ENCODE measurements at regions not wholly inside any gene's neighbourhood (a gene's known extent, or its start where the extent isn't known, plus 50 kb on each side); places are given as distances from the start of the nearest gene placed in this dataset.

DNA sequence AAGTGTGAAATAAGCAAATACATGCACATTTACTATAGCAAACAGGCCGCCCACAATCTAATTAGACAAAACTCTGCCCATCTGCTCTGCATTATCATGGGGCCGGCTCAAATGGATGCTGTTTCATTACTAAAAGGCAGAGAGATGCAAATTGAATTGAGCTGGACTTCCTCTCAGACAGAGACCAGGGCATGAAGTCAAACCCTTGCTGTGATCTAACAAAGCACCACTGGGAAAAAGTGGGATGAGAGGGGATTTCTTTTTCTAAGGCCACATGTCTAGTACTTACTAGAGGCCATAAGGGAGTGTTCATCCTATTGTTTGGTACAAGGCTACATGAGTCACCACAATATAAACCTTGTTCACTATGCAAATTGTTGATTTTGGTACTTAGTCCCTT, 614.7 kb downstream of the ISL1 start:
- Mint-ChIP-seq H3K4me1 (no peaks in the 10 kb centered on the region), H3K4me3 (no peak overlapping the region), H3K9me3 (peaks cover 0 to 13% (median 2%) of the 10 kb centered on the region in 11 donors), H3K36me3 (no peaks in the 10 kb centered on the region), H3K27me3 (peaks cover 0 to 1% (median 0%) of the 10 kb centered on the region in 5 donors), H3K27ac (no peak overlapping the region)
- H3K27me3 ChIP-seq (ENCODE audit: control insufficient read depth in 2 of 2, insufficient read depth in 2 of 2, low read length in 2 of 2), result no peaks in the 10 kb centered on the region
- H3K9me3 ChIP-seq (ENCODE audit: control insufficient read depth in 2 of 3, low read length in 3 of 3), result no peaks in the 10 kb centered on the region
- ChIA-PET POLR2A (no interaction called here), CTCF (no interaction called here)
- H3K27ac ChIP-seq (ENCODE audit: low read depth, low read length), result no peak overlapping the region
- ATAC-seq, result no peak
- intact Hi-C loops (cut with micrococcal nuclease), result no loop called here
- no peaks in the 10 kb centered on the region for H3K4me1 ChIP-seq (ENCODE audit: control insufficient read depth in 2 of 2, insufficient read depth in 2 of 2, low read length in 2 of 2)
- H3K4me3 ChIP-seq (ENCODE audit: low read length), result no peak overlapping the region
- no peak for DNase-seq
- no peaks in the 10 kb centered on the region for H3K36me3 ChIP-seq (ENCODE audit: control insufficient read depth in 2 of 3, insufficient read depth in 3 of 3, low read length in 3 of 3)

DNA sequence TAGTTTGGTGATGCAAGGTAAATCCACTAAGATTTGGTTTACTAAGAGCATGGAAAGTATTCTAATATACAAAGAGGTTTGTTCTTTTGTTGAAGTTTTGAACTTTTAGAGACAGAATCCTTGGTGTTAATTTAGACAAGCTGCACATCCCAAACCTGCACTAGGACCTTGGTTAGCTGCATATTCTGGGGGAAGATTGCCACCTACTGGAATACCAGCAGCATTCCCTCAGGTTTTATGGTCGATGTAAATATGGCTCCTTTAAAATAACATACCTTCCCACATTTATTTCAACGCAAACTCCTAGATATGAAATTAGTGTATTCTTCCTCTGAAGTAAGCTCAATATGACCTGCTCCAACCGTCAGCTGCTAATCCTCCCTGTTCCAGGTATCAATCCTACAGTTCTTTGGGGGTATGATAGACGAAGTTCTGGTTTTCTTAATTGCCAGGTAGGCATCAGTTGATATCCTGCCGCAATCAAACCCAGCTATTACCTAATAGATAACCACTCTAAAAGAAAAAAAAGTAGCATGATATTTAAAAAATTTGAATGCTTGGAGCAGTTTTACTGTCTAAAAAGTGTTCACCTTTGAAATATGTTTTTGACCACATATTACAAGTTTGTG, 624.1 kb downstream of the ISL1 start:
- Mint-ChIP-seq H3K9me3 (peaks cover 0 to 5% (median 0%) of the 10 kb centered on the region in 11 donors), H3K27me3 (peaks cover 0 to 4% (median 0%) of the 10 kb centered on the region in 5 donors), H3K27ac (no peak overlapping the region), H3K4me3 (no peak overlapping the region), H3K36me3 (peaks cover 0 to 5% (median 0%) of the 10 kb centered on the region in 5 donors), H3K4me1 (no peaks in the 10 kb centered on the region)
- no peaks in the 10 kb centered on the region for H3K27me3 ChIP-seq (ENCODE audit: control insufficient read depth in 2 of 2, insufficient read depth in 2 of 2, low read length in 2 of 2)
- H3K27ac ChIP-seq (ENCODE audit: low read depth, low read length), result no peak overlapping the region
- ChIA-PET CTCF (no interaction called here), POLR2A (no interaction called here)
- no peaks in the 10 kb centered on the region for H3K9me3 ChIP-seq (ENCODE audit: control insufficient read depth in 2 of 3, low read length in 3 of 3)
- DNase-seq (no peak), ATAC-seq (no peak)
- intact Hi-C loops (cut with micrococcal nuclease), result no loop called here
- no peak overlapping the region for H3K4me3 ChIP-seq (ENCODE audit: low read length)
- no peaks in the 10 kb centered on the region for H3K36me3 ChIP-seq (ENCODE audit: control insufficient read depth in 2 of 3, insufficient read depth in 3 of 3, low read length in 3 of 3)
- H3K4me1 ChIP-seq (ENCODE audit: control insufficient read depth in 2 of 2, insufficient read depth in 2 of 2, low read length in 2 of 2), result no peaks in the 10 kb centered on the region

DNA sequence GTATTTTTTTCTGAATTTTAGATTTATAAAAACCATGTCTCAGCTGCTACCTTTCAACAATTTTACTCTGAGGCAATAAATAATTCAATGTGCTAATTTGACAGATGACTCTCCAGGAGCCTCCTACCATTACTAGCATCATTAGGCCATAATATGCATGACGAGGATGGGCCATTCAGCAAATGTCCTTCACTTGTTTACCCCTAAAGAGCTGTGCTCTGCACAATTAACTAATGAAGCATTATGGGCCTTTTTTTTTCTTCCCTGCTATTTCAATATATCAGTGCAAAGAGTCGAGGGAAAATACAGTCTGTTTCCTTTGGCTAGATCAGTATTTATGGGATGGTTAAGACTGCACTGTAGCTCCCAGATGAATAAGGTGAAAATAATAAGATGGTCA, 627.2 kb downstream of the ISL1 start:
- CTCF ChIA-PET, result no interaction called here
- POLR2A ChIA-PET, result no interaction called here
- no peaks in the 10 kb centered on the region for H3K27me3 ChIP-seq (ENCODE audit: control insufficient read depth in 2 of 2, insufficient read depth in 2 of 2, low read length in 2 of 2)
- peaks cover 0 to 2% (median 0%) of the 10 kb centered on the region in 11 donors for H3K9me3 Mint-ChIP-seq
- no peak overlapping the region for H3K4me3 ChIP-seq (ENCODE audit: low read length)
- H3K4me3 Mint-ChIP-seq, result no peak overlapping the region
- ATAC-seq (no peak), DNase-seq (no peak)
- H3K27me3 Mint-ChIP-seq, result no peaks in the 10 kb centered on the region
- H3K4me1 Mint-ChIP-seq, result no peaks in the 10 kb centered on the region
- H3K27ac Mint-ChIP-seq, result no peak overlapping the region
- no peaks in the 10 kb centered on the region for H3K36me3 ChIP-seq (ENCODE audit: control insufficient read depth in 2 of 3, insufficient read depth in 3 of 3, low read length in 3 of 3)
- H3K9me3 ChIP-seq (ENCODE audit: control insufficient read depth in 2 of 3, low read length in 3 of 3), result no peaks in the 10 kb centered on the region
- intact Hi-C loops (cut with micrococcal nuclease), result no loop called here
- no peaks in the 10 kb centered on the region for H3K36me3 Mint-ChIP-seq
- no peaks in the 10 kb centered on the region for H3K4me1 ChIP-seq (ENCODE audit: control insufficient read depth in 2 of 2, insufficient read depth in 2 of 2, low read length in 2 of 2)
- H3K27ac ChIP-seq (ENCODE audit: low read depth, low read length), result no peak overlapping the region

DNA sequence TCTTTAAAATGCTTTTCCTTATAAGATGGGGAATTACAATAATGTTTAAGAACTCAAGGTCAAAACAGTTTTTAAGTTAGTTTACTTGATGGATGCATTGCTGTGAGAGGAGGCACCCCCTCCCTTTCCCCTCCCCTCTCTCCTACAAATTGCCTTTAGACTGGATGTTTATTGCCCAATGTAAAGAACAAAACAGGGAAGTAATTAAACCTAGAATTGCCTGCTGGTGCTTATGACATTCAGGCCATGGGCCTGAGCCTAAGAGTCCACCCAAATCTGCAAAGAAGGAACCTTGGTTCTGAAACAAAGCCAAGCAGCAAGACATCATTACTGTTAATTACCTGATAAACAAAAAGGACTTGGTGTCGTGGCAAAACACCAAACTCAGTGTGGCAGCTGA, 630.3 kb downstream of the ISL1 start:
- Mint-ChIP-seq H3K36me3 (no peaks in the 10 kb centered on the region), H3K27ac (no peak overlapping the region), H3K9me3 (peaks cover 0 to 6% (median 0%) of the 10 kb centered on the region in 11 donors), H3K4me1 (no peaks in the 10 kb centered on the region), H3K27me3 (no peaks in the 10 kb centered on the region), H3K4me3 (no peak overlapping the region)
- DNase-seq (no peak), ATAC-seq (no peak)
- intact Hi-C loops (cut with micrococcal nuclease), result no loop called here
- Histone ChIP-seq H3K4me1 (ENCODE audit: control insufficient read depth in 2 of 2, insufficient read depth in 2 of 2, low read length in 2 of 2) (no peaks in the 10 kb centered on the region), H3K36me3 (ENCODE audit: control insufficient read depth in 2 of 3, insufficient read depth in 3 of 3, low read length in 3 of 3) (no peaks in the 10 kb centered on the region), H3K27ac (ENCODE audit: low read depth, low read length) (no peak overlapping the region), H3K4me3 (ENCODE audit: low read length) (no peak overlapping the region), H3K9me3 (ENCODE audit: control insufficient read depth in 2 of 3, low read length in 3 of 3) (no peaks in the 10 kb centered on the region), H3K27me3 (ENCODE audit: control insufficient read depth in 2 of 2, insufficient read depth in 2 of 2, low read length in 2 of 2) (no peaks in the 10 kb centered on the region)
- POLR2A ChIA-PET, result no interaction called here
- CTCF ChIA-PET, result no interaction called here

DNA sequence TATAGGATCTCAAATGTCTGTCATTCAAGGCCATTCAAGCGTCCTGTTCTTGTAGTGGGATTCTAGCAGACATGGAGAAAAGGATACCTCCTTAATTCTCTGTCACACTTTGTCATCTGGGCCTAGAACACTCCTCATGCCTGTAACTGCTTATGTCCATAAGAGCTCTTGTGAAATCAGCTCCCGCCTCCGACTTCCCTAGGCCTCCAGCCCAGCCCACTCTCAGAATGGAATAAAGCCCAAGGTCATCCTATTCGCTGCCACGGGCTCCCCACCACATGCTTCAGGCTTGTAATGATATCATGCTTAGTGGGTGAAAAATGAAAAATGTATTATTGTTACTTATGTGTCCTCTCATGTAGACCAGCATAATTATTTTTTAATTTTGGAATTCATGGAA, 632.5 kb downstream of the ISL1 start:
- Mint-ChIP-seq H3K4me1 (no peaks in the 10 kb centered on the region), H3K4me3 (no peak overlapping the region), H3K9me3 (peaks cover 0 to 10% (median 0%) of the 10 kb centered on the region in 11 donors), H3K27ac (no peak overlapping the region), H3K36me3 (no peaks in the 10 kb centered on the region), H3K27me3 (no peaks in the 10 kb centered on the region)
- CTCF ChIA-PET, result no interaction called here
- Histone ChIP-seq H3K4me1 (ENCODE audit: control insufficient read depth in 2 of 2, insufficient read depth in 2 of 2, low read length in 2 of 2) (no peaks in the 10 kb centered on the region), H3K9me3 (ENCODE audit: control insufficient read depth in 2 of 3, low read length in 3 of 3) (no peaks in the 10 kb centered on the region), H3K27ac (ENCODE audit: low read depth, low read length) (no peak overlapping the region), H3K27me3 (ENCODE audit: control insufficient read depth in 2 of 2, insufficient read depth in 2 of 2, low read length in 2 of 2) (no peaks in the 10 kb centered on the region), H3K4me3 (ENCODE audit: low read length) (no peak overlapping the region), H3K36me3 (ENCODE audit: control insufficient read depth in 2 of 3, insufficient read depth in 3 of 3, low read length in 3 of 3) (no peaks in the 10 kb centered on the region)
- ATAC-seq (no peak), DNase-seq (no peak)
- POLR2A ChIA-PET, result no interaction called here
- intact Hi-C loops (cut with micrococcal nuclease), result no loop called here

DNA sequence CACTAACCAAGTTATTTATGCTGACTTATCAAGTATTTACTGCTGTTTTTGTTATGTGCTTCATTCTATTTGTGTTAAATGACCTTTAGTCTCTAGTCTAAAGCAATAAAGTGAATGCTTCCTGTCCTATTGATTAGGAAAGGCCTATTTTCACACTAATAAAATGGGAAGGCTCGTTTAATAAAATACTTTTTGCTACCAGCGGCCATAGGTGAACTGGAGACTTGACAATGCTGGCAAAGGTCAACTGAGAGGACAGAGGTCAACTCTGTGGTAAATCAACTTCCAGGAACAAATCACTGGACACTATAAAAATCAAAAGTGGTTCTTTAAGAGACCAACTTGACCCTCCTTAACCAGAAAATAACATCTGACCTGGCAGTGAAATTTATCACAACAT, 634.3 kb downstream of the ISL1 start:
- Histone ChIP-seq H3K9me3 (ENCODE audit: control insufficient read depth in 2 of 3, low read length in 3 of 3) (no peaks in the 10 kb centered on the region), H3K36me3 (ENCODE audit: control insufficient read depth in 2 of 3, insufficient read depth in 3 of 3, low read length in 3 of 3) (no peaks in the 10 kb centered on the region), H3K4me3 (ENCODE audit: low read length) (no peak overlapping the region), H3K27me3 (ENCODE audit: control insufficient read depth in 2 of 2, insufficient read depth in 2 of 2, low read length in 2 of 2) (no peaks in the 10 kb centered on the region), H3K4me1 (ENCODE audit: control insufficient read depth in 2 of 2, insufficient read depth in 2 of 2, low read length in 2 of 2) (no peaks in the 10 kb centered on the region), H3K27ac (ENCODE audit: low read depth, low read length) (no peak overlapping the region)
- ATAC-seq (no peak), DNase-seq (no peak)
- no peaks in the 10 kb centered on the region for H3K27me3 Mint-ChIP-seq
- no peaks in the 10 kb centered on the region for H3K4me1 Mint-ChIP-seq
- intact Hi-C loops (cut with micrococcal nuclease), result no loop called here
- H3K27ac Mint-ChIP-seq, result no peak overlapping the region
- no peaks in the 10 kb centered on the region for H3K36me3 Mint-ChIP-seq
- H3K9me3 Mint-ChIP-seq, result peaks cover 0 to 10% (median 0%) of the 10 kb centered on the region in 11 donors
- ChIA-PET POLR2A (no interaction called here), CTCF (no interaction called here)
- H3K4me3 Mint-ChIP-seq, result no peak overlapping the region

DNA sequence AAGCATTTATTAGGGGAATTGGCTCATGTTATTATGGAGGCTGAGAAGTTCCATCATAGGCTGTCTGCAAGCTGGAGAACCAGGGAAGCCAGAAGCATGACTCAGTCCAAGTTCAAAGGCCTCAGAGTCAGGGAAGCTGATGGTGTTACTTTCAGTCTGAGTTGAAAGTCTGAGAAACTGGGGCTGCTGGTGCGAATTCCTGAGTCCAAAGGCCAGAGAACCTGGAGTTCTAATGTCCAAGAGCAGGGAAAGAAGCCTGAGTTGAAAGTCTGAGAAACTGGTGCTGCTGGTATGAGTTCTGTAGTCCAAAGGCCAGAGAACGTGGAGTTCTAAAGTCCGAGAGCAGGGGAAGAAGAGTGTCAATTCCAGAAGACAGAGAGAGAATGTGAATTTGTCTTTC, 641.1 kb downstream of the ISL1 start:
- intact Hi-C loops (cut with micrococcal nuclease), result no loop called here
- DNase-seq, result no peak

More for the DNA sequence above, 641.1 kb downstream of the ISL1 start:
- Histone ChIP-seq H3K9me3 (ENCODE audit: control insufficient read depth in 2 of 3, low read length in 3 of 3) (no peaks in the 10 kb centered on the region), H3K27ac (ENCODE audit: low read depth, low read length) (no peak overlapping the region), H3K4me1 (ENCODE audit: control insufficient read depth in 2 of 2, insufficient read depth in 2 of 2, low read length in 2 of 2) (no peaks in the 10 kb centered on the region), H3K27me3 (ENCODE audit: control insufficient read depth in 2 of 2, insufficient read depth in 2 of 2, low read length in 2 of 2) (no peaks in the 10 kb centered on the region), H3K4me3 (ENCODE audit: low read length) (no peak overlapping the region), H3K36me3 (ENCODE audit: control insufficient read depth in 2 of 3, insufficient read depth in 3 of 3, low read length in 3 of 3) (no peaks in the 10 kb centered on the region)
- no peak for ATAC-seq
- H3K27ac Mint-ChIP-seq, result no peak overlapping the region
- no peaks in the 10 kb centered on the region for H3K4me1 Mint-ChIP-seq
- no peaks in the 10 kb centered on the region for H3K27me3 Mint-ChIP-seq
- ChIA-PET POLR2A (no interaction called here), CTCF (no interaction called here)
- peaks cover 0 to 9% (median 2%) of the 10 kb centered on the region in 11 donors for H3K9me3 Mint-ChIP-seq
- no peaks in the 10 kb centered on the region for H3K36me3 Mint-ChIP-seq
- H3K4me3 Mint-ChIP-seq, result no peak overlapping the region
